Muscle of arm (tissue), 1 donor: ENCODE measurements at regions not wholly inside any gene's neighbourhood (a gene's known extent, or its start where the extent isn't known, plus 50 kb on each side); places are given as distances from the start of the nearest gene placed in this dataset.
A peak's percentile ranks its signal among the peaks of the same experiment; 100 is the strongest.

ENCODE experiments used
- DNase-seq: peaks from one replicate; pipeline ENCODE4 v3.0.0-alpha.2; 2013

DNA sequence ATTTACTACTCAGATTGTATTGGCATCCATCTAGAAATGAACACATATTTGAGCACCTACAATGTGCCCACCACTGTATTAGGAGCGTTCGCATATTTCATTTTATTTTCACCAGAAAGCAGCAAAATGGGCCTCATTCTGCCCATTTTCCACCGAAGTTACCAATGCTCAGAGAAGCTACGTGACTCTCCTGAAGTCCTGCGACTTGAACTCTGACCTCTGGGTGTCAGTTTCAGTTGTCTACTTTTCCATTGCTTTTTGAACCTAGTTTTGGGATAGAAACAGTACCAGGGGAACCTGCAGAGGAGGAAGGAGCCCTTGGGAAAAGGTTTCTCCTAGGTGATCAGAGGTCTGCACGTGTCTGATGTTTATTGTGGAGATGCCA, 139.1 kb upstream of the SDK2 start:
- no peak for DNase-seq

DNA sequence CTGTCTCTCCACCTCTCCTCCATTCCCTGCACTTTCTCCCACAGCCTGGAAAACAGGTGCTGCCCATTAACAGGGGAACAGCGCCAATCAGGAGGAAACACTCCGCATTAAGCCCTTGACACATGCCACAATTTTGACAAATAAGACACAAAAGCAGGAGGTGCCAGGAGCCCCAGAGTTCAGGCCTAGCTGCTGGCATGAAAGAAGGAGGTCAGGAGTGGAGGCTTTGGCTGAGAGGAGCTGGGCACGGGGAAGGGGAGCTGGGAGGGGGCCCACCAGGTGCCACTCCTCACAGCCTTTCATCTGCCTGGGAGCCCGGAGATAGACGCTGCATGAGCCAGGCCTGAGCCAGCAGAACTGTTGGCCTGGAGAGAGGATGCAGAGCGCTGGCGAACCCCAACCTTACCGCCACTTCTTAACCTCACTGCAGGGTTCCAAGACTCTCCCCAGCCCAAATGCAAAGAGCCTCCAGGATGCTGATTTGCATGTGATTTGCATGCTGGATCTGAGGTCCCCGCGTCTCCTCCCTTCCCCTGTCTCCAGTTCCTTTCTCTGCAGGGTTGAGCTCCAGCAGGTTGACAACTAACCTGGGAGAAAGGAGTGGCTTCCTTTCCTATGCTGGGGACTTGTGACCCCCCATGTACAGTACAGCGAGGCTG, 139.8 kb upstream of the SDK2 start:
- DNase-seq, result no peak

DNA sequence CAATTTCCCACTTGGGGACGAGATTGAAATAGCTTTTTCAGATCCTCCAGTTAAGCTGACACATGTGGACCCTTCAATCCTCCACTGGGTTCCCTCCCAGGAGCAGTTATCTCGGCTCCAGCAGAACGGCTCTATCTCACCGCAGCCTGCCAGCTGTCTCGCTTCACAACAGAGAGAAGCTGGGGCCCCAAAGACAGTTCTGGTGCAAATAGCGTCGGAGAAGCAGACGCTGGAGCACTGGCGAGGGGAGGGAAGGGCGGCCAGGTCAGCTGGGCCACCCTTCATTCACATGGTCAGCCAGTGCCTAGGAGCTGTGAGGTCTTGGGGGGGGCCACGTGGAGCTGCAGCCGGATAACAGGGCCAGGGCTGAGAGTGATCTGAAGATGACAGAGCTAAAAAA, 141.3 kb upstream of the SDK2 start:
- no peak for DNase-seq

DNA sequence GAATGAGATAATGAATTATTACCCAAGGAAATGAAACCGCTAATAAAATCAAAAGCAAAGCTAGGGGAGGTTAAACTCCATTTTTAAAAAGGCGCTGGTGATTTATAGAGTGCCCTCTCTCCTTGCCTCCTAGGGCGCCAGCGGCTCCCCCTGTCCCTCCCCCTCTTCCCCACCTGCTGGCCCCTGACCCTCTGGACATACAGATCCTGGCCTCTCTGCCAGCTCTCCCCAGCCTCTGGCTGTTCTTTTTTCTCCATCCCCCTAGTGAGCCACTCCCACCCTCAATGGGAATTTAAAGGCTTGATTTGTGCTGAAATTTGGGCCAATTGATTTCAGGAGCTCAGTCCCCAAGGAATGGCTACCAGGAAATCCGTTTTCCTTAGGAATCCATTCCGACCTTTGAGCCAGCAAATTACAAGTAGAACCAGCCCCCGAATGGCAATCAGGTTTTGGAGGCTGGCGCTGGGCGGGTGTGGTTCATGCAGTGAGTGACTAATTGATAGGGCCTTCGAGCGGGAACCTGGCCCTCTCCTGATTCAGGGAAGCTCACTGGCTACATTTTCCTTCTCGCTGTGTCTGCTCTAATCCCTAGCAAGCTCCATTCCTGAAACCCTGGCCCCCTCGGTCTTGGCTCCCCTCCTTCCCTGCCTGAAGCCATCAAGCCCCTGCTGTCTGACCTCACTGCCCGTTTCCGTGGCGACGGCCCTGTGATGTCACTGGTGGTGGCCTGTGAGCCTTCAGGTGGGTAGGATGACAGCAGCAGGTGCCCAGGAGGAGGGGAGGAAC, 141.9 kb upstream of the SDK2 start:
- no peak for DNase-seq

DNA sequence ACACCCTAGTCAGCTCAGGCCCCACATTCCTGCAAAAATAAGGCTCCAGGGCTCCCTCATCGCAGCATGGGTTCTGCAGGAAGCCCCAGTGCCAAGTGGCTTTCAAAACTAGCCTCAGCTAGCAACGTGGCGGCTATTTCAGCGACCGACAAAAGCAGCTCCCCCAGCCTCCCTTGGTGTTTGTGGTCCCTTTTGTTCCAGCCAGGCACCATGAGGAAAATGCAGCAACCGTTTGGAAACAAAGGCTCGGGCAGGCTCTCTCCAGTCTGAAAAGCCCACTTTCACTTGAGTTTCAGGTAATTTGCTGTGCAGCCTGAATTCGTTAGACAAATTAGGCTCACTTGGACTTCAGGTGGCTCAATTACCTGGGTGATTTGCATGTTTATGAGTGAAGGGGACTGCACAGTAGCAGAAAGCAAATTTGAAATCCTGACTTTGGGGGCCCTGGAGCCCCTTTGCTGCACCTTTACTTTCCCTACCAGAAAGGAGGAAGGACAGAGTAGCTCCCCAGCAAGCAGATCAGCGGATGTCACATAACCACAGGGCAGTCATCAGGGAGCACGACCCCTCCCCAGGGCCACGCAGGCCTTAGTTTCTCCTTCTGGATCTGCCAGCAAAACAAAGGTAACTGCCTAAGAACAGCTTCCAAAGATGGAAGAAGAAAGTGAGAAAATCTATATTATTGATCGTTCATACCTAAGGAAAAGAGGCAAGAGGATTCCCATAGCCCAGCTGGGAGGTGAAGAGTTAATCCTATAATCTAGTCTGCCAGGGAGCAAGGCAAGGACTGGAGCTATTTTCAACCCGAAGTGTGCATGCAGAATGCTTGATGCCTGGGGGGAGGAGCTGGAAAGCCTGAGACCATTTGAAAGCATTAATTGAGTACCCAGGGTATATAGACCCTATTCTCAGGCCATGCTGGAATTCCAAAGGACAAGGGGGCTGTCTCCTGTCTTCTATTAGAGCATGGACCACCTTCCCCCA, 143.1 kb upstream of the SDK2 start:
- no peak for DNase-seq

DNA sequence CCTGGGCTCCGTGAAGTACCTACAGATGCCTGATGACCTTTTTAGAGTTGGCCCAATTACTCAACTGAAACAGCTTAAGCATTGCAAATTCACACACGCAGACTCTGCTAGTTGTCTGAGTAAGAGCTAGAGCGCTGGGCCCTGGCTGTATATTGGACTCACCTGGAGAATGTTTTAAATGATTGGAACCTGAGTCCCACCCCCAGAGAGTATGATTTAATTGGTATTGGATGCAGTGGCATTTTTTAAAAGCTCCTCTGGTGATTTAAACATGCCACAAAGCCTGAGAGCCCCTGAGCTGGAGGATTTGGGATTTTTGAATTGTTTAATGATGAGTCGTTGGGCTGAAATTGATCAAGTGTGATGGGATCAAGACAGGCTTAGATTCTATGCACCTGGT, 143.9 kb upstream of the SDK2 start:
- DNase-seq, result no peak

DNA sequence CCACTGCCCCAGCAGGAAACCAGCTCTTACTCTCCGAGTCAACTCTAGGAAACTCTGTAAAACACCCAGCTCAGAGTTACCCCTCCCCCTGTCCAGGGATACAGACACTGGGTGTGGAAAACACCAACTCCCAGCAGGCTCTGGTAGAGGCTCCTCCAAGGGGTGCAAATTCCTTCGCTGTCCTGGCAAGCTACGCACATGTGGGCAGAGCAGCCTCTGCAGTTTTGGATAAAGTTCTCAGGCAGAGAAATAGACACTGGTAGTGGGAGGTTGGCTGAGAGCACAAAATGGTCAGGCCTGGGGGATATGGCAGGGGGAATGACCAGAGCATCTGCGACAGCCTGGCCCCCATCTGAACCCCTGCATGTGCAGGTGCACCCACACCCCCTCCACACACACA, 146.9 kb upstream of the SDK2 start:
- no peak for DNase-seq

DNA sequence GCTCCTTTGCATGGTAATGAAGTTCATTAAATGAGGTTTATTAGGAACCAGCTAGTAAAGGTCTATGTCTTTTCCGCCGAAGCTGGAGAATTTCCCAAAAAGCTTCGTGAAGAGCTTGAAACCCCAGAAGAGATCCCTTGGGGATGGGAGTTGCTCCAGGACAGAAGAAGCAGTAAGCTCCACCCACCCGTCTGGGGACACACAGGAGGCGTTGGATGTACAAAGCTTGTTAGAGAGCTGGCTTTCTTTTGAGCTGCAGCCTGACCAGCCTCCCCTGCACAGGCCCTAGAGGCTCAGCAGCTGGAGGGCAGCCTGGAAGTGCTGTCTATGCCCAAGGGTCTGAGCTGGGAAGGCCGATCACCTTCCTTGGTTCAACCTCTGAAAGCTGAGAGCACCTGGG, 147.4 kb upstream of the SDK2 start:
- DNase-seq, result no peak

DNA sequence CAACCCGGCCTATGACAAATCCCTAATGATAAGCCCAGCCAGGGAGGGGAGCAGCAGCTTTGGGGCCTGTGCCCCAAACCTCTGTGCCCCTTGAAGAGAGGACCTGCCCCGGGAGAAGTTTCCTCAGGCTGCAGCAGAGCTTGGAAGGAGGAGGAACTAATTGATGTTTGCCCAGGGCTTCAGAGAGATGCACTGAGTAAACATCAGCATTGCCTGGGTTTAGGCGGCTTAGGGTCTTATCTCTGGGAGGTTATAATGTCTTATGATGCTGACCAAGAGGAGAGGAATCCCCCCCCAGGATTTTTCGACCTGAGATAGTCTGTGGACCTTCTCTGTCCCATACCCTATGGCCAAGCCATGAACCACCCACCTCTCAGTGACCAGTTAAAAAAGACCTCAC, 148.7 kb upstream of the SDK2 start:
- DNase-seq, result no peak

DNA sequence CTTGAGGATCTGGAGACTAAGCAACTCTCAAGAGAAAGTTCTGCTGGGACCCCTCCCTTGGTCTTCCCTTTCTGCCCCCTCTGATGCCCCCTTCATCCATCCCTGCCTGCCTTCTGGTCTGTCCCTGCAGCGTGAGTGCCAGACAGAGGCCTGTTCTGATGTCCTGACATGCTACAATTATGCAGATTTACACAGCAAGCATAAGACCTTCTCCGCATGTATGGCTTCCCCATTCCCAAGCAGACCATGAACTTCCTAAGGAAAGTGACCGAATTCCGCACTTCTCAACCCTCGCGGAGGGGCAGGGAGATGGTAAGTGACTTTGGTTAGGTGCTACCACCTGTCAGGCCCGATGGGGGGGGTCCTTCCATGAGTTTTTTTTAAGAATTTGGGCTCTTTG, 150.1 kb upstream of the SDK2 start:
- DNase-seq, result no peak

DNA sequence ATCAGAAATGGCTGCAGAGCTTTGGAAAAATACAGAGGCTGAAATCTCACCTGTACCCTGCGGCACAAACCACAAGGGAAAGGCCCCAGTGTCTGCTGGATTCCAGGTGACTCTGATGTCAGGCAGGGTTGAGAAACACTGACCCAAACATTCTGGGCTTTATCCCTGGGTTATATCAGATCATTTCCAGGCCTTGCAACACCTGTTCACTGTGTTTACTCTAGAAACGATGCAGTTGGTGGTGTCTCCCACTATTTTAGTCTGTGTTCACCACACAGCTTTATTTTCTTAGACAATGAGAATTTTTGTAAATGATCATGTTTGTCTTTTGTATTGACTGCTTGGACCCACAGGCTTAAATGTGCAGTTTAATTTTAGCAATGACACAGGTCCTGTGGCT, 151.5 kb upstream of the SDK2 start:
- no peak for DNase-seq

DNA sequence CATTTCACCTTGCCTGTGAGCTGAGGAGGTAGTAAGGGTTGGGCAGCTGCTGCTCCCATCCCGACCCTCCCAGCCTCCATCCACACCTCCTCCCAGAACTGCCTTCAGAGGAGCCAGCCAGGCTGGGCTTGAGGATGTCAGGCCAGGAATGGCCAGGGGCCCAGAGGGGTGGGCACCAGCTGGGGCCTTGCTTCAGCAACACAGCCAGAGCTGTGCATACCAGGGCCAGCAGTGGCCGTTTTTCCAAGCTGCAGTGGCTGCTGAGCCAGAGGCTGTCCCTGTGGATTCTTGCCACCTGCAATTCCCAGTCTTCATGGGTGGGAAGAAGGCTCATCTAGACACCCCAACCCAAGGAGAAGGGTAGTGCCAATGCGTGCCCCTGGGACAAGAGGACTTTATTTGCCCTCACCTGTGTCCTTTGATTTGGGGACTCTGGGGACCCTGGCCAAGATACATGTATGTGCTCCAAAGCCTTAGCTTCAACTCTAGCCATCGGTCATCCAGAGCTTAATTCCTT, 153.4 kb upstream of the SDK2 start:
- no peak for DNase-seq

DNA sequence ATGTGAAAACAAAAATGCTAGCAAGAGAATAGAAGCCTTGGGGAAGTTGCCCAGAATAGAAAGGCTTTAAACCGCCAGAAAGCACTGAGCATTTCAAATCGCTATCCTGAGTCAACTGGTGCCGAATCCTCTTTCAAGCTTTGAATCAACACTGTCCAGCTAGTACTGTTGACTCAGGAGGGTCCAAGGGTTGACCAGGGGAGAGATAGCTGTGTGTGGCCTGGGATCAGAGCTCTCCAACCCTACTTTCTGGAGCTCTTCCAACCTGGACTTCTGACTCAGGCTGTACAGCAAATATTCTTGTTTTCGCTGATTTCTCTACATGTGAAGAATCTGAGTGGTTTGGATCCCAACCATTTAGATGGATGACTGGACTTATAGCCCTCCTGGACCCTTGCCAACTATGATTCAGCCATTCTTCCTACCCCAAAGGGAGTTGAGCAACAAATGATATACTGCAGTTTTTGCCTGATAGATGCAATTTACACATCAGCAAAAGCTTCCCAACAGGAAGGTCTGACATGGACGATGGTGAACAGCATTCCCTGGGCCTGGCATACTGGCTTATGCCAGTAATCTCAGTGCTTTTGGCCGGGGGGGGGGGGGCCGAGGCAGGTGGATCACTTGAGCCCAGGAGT, 154.0 kb upstream of the SDK2 start:
- peak; percentile 22 for DNase-seq

DNA sequence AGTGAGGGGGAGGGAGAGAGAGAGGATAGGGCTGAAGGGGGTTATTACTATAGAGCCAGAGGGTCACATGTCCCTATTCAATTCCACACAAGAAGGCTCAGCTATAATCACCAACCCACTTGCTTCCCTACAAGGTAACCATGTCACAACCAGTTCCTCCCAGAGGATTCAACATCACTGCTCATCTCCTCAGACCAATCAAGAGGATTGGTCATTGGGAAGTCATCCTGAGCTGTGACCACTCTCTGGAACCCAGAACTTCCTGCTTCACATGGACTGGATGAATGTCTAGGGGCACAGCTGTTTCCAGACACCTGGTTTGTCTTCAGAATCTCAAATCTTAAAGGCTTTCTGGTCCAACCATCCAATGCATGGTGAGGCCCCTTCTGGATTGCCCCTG, 154.9 kb upstream of the SDK2 start:
- no peak for DNase-seq

DNA sequence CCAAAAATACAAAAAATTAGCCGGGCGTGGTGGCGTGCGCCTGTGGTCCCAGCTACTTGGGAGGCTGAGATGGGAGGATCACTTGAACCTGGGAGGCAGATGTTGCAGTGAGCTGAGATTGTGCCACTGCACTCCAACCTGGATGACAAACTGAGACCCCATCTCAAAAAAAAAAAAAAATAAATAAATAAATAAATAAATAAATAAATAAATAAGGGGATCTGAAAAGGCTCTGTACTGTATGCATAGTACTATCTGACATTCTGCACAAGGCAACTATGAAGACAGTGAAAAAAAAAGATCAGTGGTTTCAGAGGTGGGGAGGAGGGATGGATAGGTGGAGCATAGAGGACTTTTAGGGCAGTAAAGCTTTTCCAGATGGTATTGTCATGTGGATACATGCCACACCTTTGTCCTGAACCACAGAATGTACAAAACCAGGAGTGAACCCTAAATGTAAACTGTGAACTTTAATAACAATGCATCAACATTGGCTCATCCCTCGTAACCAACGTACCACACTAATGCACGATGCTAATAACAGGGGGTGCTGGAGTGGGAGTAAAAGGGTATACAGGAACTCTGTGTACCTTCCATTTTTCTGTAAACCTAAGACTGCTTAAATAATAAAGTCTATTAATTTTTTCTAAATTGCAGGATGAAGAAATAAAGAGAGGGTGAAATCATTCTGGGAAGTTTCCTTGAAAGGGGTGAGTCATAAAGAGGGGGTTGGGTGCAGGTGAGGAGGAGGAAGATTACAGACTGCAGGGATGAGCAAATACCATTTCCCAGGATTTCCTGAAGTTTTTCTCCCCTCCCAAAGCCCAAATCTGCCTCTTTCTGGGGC, 155.8 kb upstream of the SDK2 start:
- no peak for DNase-seq

DNA sequence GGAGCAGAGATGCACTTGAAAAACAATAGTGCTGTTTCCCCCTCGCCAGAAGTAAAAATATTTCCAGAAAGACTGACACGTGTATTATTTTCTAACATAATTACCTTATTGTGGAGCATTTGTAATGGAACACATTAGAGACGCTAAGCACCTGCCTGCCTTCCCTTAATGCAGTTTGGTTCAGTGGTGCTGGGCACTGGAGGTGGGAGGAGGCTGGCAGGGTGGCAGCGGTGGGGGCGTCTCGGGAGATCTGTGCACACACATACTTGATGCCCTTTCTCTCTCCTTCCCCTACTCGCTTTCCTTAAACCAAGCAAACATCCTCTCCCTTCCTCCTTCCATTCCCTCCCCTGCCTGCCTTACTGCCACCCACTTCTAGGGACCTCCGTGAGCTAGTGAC, 156.6 kb upstream of the SDK2 start:
- no peak for DNase-seq

DNA sequence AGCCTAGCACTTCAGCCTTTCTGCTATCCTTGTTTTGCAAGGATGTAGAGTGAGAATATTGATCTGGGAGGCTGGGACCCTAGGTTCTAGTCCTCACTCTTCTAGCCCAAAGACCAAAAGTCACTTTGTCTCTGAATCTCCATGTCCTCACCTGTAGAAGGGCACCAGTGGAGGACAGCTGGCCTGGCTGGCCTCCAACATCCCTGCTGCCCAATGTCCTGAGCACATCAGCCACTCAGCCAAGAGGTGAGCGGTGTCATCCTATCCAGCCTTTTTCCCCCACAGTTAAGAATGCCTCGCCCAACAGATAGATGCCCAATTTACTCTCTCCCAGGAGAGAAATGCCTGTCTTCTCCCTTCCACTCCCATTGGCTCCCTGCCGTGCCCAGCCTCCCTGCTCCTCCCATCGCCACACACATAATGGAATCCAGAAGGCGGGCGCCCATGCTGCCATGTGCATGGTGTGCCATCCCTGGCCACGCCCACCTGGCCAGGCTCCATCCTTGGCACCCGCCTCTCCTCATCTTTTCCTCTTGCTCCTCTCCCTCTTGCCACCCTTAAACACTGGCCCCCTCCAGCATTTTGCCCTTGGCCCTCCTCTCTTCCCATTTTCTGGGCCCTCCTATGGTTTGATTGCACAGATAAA, 157.3 kb upstream of the SDK2 start:
- DNase-seq, result no peak

DNA sequence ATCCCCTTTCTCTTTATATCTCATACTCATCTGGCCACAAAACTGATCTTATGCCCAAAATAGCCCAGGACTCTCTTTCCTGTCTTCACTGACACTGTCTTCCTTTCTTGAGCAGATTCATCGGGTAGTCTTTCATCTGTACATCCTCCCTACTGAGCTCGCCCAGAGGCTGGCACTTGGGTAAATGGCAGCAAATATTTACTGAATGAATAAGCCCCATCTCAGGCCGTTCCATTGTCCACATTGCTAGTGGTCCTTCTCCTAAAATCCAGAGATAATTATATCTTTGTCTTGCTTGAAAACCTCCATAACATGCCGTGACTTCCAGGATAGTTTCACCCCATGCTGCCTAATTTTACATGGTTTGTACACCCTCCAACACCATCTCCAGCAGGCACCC, 158.1 kb upstream of the SDK2 start:
- DNase-seq, result no peak

DNA sequence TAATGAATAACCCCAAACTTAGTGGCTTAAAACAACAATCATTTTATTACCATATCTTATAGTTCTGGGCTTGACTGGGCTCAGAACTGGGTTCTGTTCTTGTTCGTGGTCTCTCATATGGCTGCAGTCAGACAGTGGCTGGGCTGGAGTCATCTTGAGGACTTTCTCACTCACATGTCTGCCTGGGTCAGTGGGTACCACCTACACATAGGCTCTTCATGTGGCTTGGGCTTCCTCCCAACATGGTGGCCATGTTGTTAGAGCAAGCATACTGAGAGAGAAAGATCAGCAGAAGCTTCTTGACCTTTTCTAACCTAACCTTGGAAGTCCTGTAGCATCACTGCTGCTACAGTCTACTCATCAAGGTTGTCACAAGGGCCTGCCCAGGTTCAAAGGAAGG, 158.6 kb upstream of the SDK2 start:
- DNase-seq, result no peak

DNA sequence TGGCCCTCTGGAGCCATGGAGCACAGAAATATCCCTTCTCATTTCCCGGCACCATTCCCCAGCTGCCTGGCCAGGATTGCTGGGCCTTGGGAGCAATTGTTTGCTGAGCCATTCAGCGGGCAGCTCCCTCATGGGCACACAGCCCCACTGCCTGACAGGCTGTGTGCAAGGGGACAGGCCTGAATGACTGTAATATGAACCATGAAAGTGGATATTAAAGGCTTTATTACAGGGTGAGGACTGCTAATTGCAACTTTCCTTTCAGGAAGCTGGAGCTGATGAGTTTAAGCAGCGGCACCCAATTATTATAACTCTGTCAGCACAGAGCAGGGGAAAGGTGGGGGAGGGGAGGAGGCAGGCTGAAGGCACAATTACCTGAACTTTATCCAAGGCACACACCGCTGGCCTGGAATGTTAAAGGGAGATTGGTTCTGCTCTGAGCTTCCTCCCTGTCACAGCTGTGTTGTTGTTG, 159.8 kb upstream of the SDK2 start:
- DNase-seq, result no peak
